HepG2 (cell line): ENCODE measurements at regions not wholly inside any gene's neighbourhood (a gene's known extent, or its start where the extent isn't known, plus 50 kb on each side); places are given as distances from the start of the nearest gene placed in this dataset.

Experiments used
- BCL6 ChIP-seq: IDR thresholded peaks from 2 replicates; pipeline ENCODE4 v1.6.1; 2016; ENCODE audit warnings: missing genetic modification reagents, missing compliant biosample characterization
- BHLHE40 ChIP-seq: IDR thresholded peaks from 2 replicates; pipeline ENCODE4 v1.6.1; 2011; ENCODE audit warnings: low read length, improper control_type of control experiment
- EZH2 ChIP-seq: conservative IDR thresholded peaks from 2 replicates; pipeline ENCODE4 v1.6.1; 2012; ENCODE audit warnings: mild to moderate bottlenecking, low read depth, low read length, moderate library complexity
- HIC2 ChIP-seq: sonication (generic); formaldehyde crosslinking; IDR thresholded peaks from 2 replicates; pipeline ENCODE4 v1.9.0; 2022; ENCODE audit warnings: low read depth, missing genetic modification reagents
- HMG20A ChIP-seq: IDR thresholded peaks from 2 replicates; pipeline ENCODE4 v1.6.1; 2016; ENCODE audit warnings: borderline replicate concordance
- KDM6A ChIP-seq: IDR thresholded peaks from 2 replicates; pipeline ENCODE4 v1.6.1; 2016; ENCODE audit warnings: low read depth
- RAD21 ChIP-seq: fragments of 450-650 bp; formaldehyde crosslinking; IDR thresholded peaks from 2 replicates; pipeline ENCODE4 v1.5.0; 2020; ENCODE audit warnings: mild to moderate bottlenecking
- RARA ChIP-seq: IDR thresholded peaks from 2 replicates; pipeline ENCODE4 v1.6.1; 2016; ENCODE audit warnings: missing genetic modification reagents, missing compliant biosample characterization
- RNF2 ChIP-seq: fragments of 450-650 bp; conservative IDR thresholded peaks from 2 replicates; pipeline ENCODE4 v1.6.1; 2016; ENCODE audit warnings: low read depth
- SKIL ChIP-seq: sonication (generic); formaldehyde crosslinking; IDR thresholded peaks from 2 replicates; pipeline ENCODE4 v1.8.0; 2022; ENCODE audit warnings: missing genetic modification reagents, mild to moderate bottlenecking, moderate library complexity, borderline replicate concordance
- TCF7 ChIP-seq: sonication (generic); IDR thresholded peaks from 2 replicates; pipeline ENCODE4 v1.6.1; 2016; ENCODE audit warnings: antibody characterized with exemption, low read depth
- ZBTB10 ChIP-seq: sonication (generic); formaldehyde crosslinking; IDR thresholded peaks from 2 replicates; pipeline ENCODE4 v1.4.0; 2020; ENCODE audit warnings: missing genetic modification reagents, borderline replicate concordance
- ZBTB4 ChIP-seq: sonication (generic); formaldehyde crosslinking; IDR thresholded peaks from 2 replicates; pipeline ENCODE4 v1.4.0; 2020; ENCODE audit warnings: missing genetic modification reagents, mild to moderate bottlenecking, borderline replicate concordance
- ZNF18 ChIP-seq: sonication (generic); formaldehyde crosslinking; IDR thresholded peaks from 2 replicates; pipeline ENCODE4 v1.8.0; 2022; ENCODE audit warnings: mild to moderate bottlenecking, missing genetic modification reagents; ENCODE audit not compliant: insufficient replicate concordance
- ZNF30 ChIP-seq: sonication (generic); formaldehyde crosslinking; IDR thresholded peaks from 2 replicates; pipeline ENCODE4 v1.5.0; 2020; ENCODE audit warnings: mild to moderate bottlenecking, missing genetic modification reagents
- ZNF430 ChIP-seq: sonication (generic); formaldehyde crosslinking; IDR thresholded peaks from 2 replicates; pipeline ENCODE4 v1.9.0; 2021; ENCODE audit warnings: mild to moderate bottlenecking, missing genetic modification reagents
- ZNF557 ChIP-seq: sonication (generic); formaldehyde crosslinking; IDR thresholded peaks from 2 replicates; pipeline ENCODE4 v1.4.0; 2020; ENCODE audit warnings: missing genetic modification reagents
- ZNF567 ChIP-seq: sonication (generic); formaldehyde crosslinking; IDR thresholded peaks from 2 replicates; pipeline ENCODE4 v1.8.1; 2023; ENCODE audit warnings: mild to moderate bottlenecking, missing genetic modification reagents, borderline replicate concordance
- ZNF746 ChIP-seq: sonication (generic); formaldehyde crosslinking; IDR thresholded peaks from 2 replicates; pipeline ENCODE4 v1.8.0; 2022; ENCODE audit warnings: mild to moderate bottlenecking, missing genetic modification reagents
- ZNF75D ChIP-seq: sonication (generic); formaldehyde crosslinking; IDR thresholded peaks from 2 replicates; pipeline ENCODE4 v1.8.1; 2023; ENCODE audit warnings: missing genetic modification reagents, mild to moderate bottlenecking, borderline replicate concordance

- TF ChIP-seq ZNF746 (no peak), TCF7 (no peak), ZNF30 (CRISPR knock-in tag) (no peak), BCL6 (CRISPR knock-in tag) (no peak), ZNF18 (CRISPR knock-in tag) (no peak), HMG20A (CRISPR knock-in tag) (no peak), RARA (CRISPR knock-in tag) (no peak), BHLHE40 (0 out of 2 replicates have a peak, but pooled peaks have one; percentile 2), ZNF430 (no peak), EZH2 (no peak), KDM6A (CRISPR knock-in tag) (no peak), HIC2 (no peak), SKIL (CRISPR knock-in tag) (no peak), ZNF557 (CRISPR knock-in tag) (no peak), ZBTB10 (CRISPR knock-in tag) (no peak), RNF2 (no peak), RAD21 (CRISPR knock-in tag) (peak; percentile 70), ZNF75D (CRISPR knock-in tag) (no peak), ZBTB4 (CRISPR knock-in tag) (no peak), ZNF567 (no peak)
Measured at GRCh38 chr16:80084614-80085013, 456.2 kb upstream of the DYNLRB2 start (continued).
